Liver (tissue), 3 donors: ENCODE measurements at regions not wholly inside any gene's neighbourhood (a gene's known extent, or its start where the extent isn't known, plus 50 kb on each side); places are given as distances from the start of the nearest gene placed in this dataset.

ENCODE experiments used
- CTCF ChIP-seq: fragments of 150-350 bp; IDR thresholded peaks from 2 replicates; pipeline ENCODE4 v1.5.1; 2017; ENCODE audit warnings: improper control_type of control experiment, low read depth, low read length; ENCODE audit not compliant: missing input control
- FOXA1 ChIP-seq: IDR thresholded peaks from 2 replicates; pipeline ENCODE4 v1.6.1; 2016; ENCODE audit warnings: antibody characterized with exemption
- GABPA ChIP-seq, 2 donors: IDR thresholded peaks in 1 of 2; conservative IDR thresholded peaks in 1 of 2; 2 replicates each; pipeline ENCODE4 v1.6.1; 2016; ENCODE audit warnings: antibody characterized with exemption in 2 of 2, mild to moderate bottlenecking in 1 of 2, moderate library complexity in 1 of 2
- MAX ChIP-seq: IDR thresholded peaks from 2 replicates; pipeline ENCODE4 v1.6.1; 2016; ENCODE audit warnings: antibody characterized with exemption
- RXRA ChIP-seq, 2 donors: IDR thresholded peaks; 2 replicates each; pipeline ENCODE4 v1.6.1; 2017 to 2018; ENCODE audit warnings: antibody characterized with exemption in 2 of 2, mild to moderate bottlenecking in 1 of 2
- ZBTB33 ChIP-seq: IDR thresholded peaks from 2 replicates; pipeline ENCODE4 v1.6.1; 2016; ENCODE audit warnings: antibody characterized with exemption
- donor health status: healthy.
- donor health status: healthy.

- TF ChIP-seq CTCF (no peak), GABPA (IDR thresholded peaks at IDR 0.05 in 1 of 2, conservative IDR thresholded peaks at IDR 0.05 in 1 of 2) (no peak), FOXA1 (no peak), RXRA (IDR thresholded peaks at IDR 0.05) (no peak), ZBTB33 (no peak), MAX (no peak)
These were observed 207.5 kb upstream of the EPHA4 start for GRCh38 chr2:221779614-221780067.
